HEK293T (cell line): ENCODE measurements at regions not wholly inside any gene's neighbourhood (a gene's known extent, or its start where the extent isn't known, plus 50 kb on each side); places are given as distances from the start of the nearest gene placed in this dataset.
"Not testable (repeated sequence)": the region's sequence is repeated elsewhere in the genome, so short reads cannot be mapped to it uniquely, and the experiment has no call there.

Experiments
- FOXA1 ChIP-seq: fragments of 450-650 bp; IDR thresholded peaks from 2 replicates; pipeline ENCODE4 v1.6.1; 2016; ENCODE audit warnings: mild to moderate bottlenecking
- FOXM1 ChIP-seq: fragments of 450-650 bp; IDR thresholded peaks from 2 replicates; pipeline ENCODE4 v1.6.1; 2017; ENCODE audit warnings: mild to moderate bottlenecking, borderline replicate concordance
- HDGF ChIP-seq: fragments of 450-650 bp; IDR thresholded peaks from 2 replicates; pipeline ENCODE4 v1.6.1; 2017; ENCODE audit warnings: antibody characterized with exemption, borderline replicate concordance
- L3MBTL2 ChIP-seq: fragments of 450-650 bp; conservative IDR thresholded peaks from 2 replicates; pipeline ENCODE4 v1.6.1; 2016; ENCODE audit warnings: mild to moderate bottlenecking
- PKNOX1 ChIP-seq: fragments of 450-650 bp; IDR thresholded peaks from 2 replicates; pipeline ENCODE4 v1.6.1; 2016
- SP1 ChIP-seq: fragments of 450-650 bp; IDR thresholded peaks from 2 replicates; pipeline ENCODE4 v1.6.1; 2017
- SUZ12 ChIP-seq: fragments of 450-650 bp; IDR thresholded peaks from 2 replicates; pipeline ENCODE4 v1.6.1; 2016; ENCODE audit warnings: mild to moderate bottlenecking
- TARDBP ChIP-seq: fragments of 450-650 bp; IDR thresholded peaks from 2 replicates; pipeline ENCODE4 v1.6.1; 2016

- not testable (repeated sequence) for TF ChIP-seq TARDBP, SP1, L3MBTL2, SUZ12, FOXA1, HDGF, PKNOX1, FOXM1
Observed at GRCh38 chr1:199032479-199032878, 393.6 kb downstream of the PTPRC start.
